B cell (primary cell): ENCODE measurements at regions not wholly inside any gene's neighbourhood (a gene's known extent, or its start where the extent isn't known, plus 50 kb on each side); places are given as distances from the start of the nearest gene placed in this dataset.

ENCODE experiments used
- ATAC-seq: fragments of 200-7000 bp; cut with Tn5 transposase; one replicate; pipeline ENCODE4 v1.10.0; 2021; ENCODE audit warnings: low read depth, mild to moderate bottlenecking, moderate number of reproducible peaks, moderate library complexity
- CTCF ChIA-PET: fragments of 350-600 bp; sonication (Branson Sonifier 250); formaldehyde crosslinking; loops from one replicate; lab custom pipeline; 2021; ENCODE audit warnings: antibody characterized with exemption, inconsistent platforms; lab: Charles Lee
- POLR2A ChIA-PET: fragments of 350-600 bp; sonication (Branson Sonifier 250); formaldehyde crosslinking; loops from one replicate; lab custom pipeline; 2021; ENCODE audit warnings: antibody characterized with exemption; lab: Charles Lee
- DNase-seq: peaks from one replicate; pipeline ENCODE4 v3.0.0; 2013
- H2AFZ ChIP-seq: 2 replicates; pipeline ENCODE4 v1.6.1; 2012; ENCODE audit warnings: mild to moderate bottlenecking, low read depth, low read length; ENCODE audit not compliant: insufficient read depth, poor library complexity, severe bottlenecking
- H3K27ac ChIP-seq, 2 donors: 1 replicate in 1 of 2; 2 replicates in 1 of 2; pipeline ENCODE4 v1.5.1; 2012 to 2013; ENCODE audit warnings: low read length in 2 of 2, mild to moderate bottlenecking in 2 of 2, moderate library complexity in 1 of 2
- H3K27me3 ChIP-seq, 4 experiments: fragments of 200-600 bp in 1 of 4; sonication (generic) in 1 of 4; replicated peaks in 1 of 4; 1 replicate in 2 of 4; 2 replicates in 2 of 4; pipeline versions ENCODE4 v1.6.1 to v1.7.0; 2013 to 2016; ENCODE audit warnings: low read length in 3 of 4, mild to moderate bottlenecking in 2 of 4, mixed read lengths in 1 of 4, moderate library complexity in 1 of 4; ENCODE audit not compliant: insufficient read depth in 4 of 4, control insufficient read depth in 3 of 4; ENCODE audit errors: control extremely low read depth in 1 of 4
- H3K36me3 ChIP-seq, 2 experiments: replicated peaks in 1 of 2; 1 replicate in 1 of 2; 2 replicates in 1 of 2; pipeline versions ENCODE4 v1.6.1 to v1.7.1; 2013; ENCODE audit warnings: low read length in 1 of 2; ENCODE audit not compliant: insufficient read depth in 2 of 2, control insufficient read depth in 1 of 2; ENCODE audit errors: control extremely low read depth in 1 of 2, extremely low read depth in 1 of 2
- H3K4me1 ChIP-seq, 2 donors: fragments of 200-600 bp in 1 of 2; sonication (generic) in 1 of 2; 1 replicate in 1 of 2; 2 replicates in 1 of 2; pipeline versions ENCODE4 v1.5.1 to v1.6.1; 2013 to 2017; ENCODE audit warnings: low read length in 2 of 2; ENCODE audit not compliant: control insufficient read depth in 2 of 2, insufficient read depth in 2 of 2
- H3K4me2 ChIP-seq: replicated peaks from 2 replicates; pipeline ENCODE3; 2012; ENCODE audit warnings: mild to moderate bottlenecking, low read depth, low read length; ENCODE audit not compliant: poor library complexity, severe bottlenecking
- H3K4me3 ChIP-seq, 5 experiments: fragments of 200-600 bp in 1 of 5; sonication (generic) in 1 of 5; 1 replicate in 3 of 5; 2 replicates in 2 of 5; pipeline versions ENCODE4 v1.5.1 to v1.7.0; 2011 to 2016; ENCODE audit warnings: low read length in 4 of 5, mild to moderate bottlenecking in 4 of 5, low read depth in 2 of 5, control low read depth in 1 of 5, moderate library complexity in 1 of 5; ENCODE audit not compliant: insufficient read depth in 1 of 5; ENCODE audit errors: control extremely low read depth in 1 of 5, extremely low read depth in 1 of 5
- H3K79me2 ChIP-seq: fragments of 200-600 bp; sonication (generic); one replicate; pipeline ENCODE4 v1.6.0; 2016; ENCODE audit warnings: low read length; ENCODE audit not compliant: control insufficient read depth, insufficient read depth
- H3K9ac ChIP-seq: fragments of 200-600 bp; sonication (generic); 2 replicates; pipeline ENCODE4 v1.6.1; 2017; ENCODE audit warnings: mild to moderate bottlenecking, low read length, moderate library complexity
- H3K9me3 ChIP-seq, 3 donors: one replicate each; pipeline versions ENCODE4 v1.6.1 to v1.7.1; 2013; ENCODE audit warnings: low read length in 2 of 3; ENCODE audit not compliant: control insufficient read depth in 2 of 3, insufficient read depth in 1 of 3; ENCODE audit errors: control extremely low read depth in 1 of 3
- H4K20me1 ChIP-seq: 2 replicates; pipeline ENCODE4 v1.6.0; 2012; ENCODE audit warnings: mild to moderate bottlenecking, low read length; ENCODE audit not compliant: insufficient read depth, control insufficient read depth, poor library complexity, severe bottlenecking
- H3K27ac Mint-ChIP-seq: one replicate; pipeline ENCODE4 v1.8.0; 2021; ENCODE audit warnings: mixed read lengths
- H3K27me3 Mint-ChIP-seq: one replicate; pipeline ENCODE4 v1.8.0; 2021; ENCODE audit warnings: mixed read lengths
- H3K4me1 Mint-ChIP-seq: one replicate; pipeline ENCODE4 v1.8.0; 2021; ENCODE audit warnings: mixed read lengths
- H3K4me3 Mint-ChIP-seq: one replicate; pipeline ENCODE4 v1.8.0; 2021; ENCODE audit warnings: mixed read lengths
- H3K9me3 Mint-ChIP-seq: one replicate; pipeline ENCODE4 v1.8.0; 2022; ENCODE audit warnings: mixed read lengths; ENCODE audit not compliant: insufficient read depth
- EZH2 ChIP-seq: IDR thresholded peaks from 2 replicates; pipeline ENCODE4 v1.6.1; 2012; ENCODE audit warnings: borderline replicate concordance, low read depth, mild to moderate bottlenecking, moderate library complexity, low read length; ENCODE audit not compliant: insufficient read depth, poor library complexity, severe bottlenecking
- WGBS: methylation state at CpG from one replicate; pipeline ENCODE4 v1.1.5; 2013; ENCODE audit warnings: missing lambda C conversion rate; ENCODE audit not compliant: insufficient coverage; 5-methylcytosine and 5-hydroxymethylcytosine counted together
- intact Hi-C: fragments of 100-400 bp; cut with micrococcal nuclease; formaldehyde crosslinking; loops from one replicate; pipeline ENCODE4 v1.10.0; 2022
- TF ChIP-seq, protein P1 (sequence below): fragments of 200-600 bp; IDR thresholded peaks from one replicate; pipeline ENCODE4 v1.8.0; 2022; ENCODE audit warnings: antibody characterized with exemption, mild to moderate bottlenecking

DNA sequence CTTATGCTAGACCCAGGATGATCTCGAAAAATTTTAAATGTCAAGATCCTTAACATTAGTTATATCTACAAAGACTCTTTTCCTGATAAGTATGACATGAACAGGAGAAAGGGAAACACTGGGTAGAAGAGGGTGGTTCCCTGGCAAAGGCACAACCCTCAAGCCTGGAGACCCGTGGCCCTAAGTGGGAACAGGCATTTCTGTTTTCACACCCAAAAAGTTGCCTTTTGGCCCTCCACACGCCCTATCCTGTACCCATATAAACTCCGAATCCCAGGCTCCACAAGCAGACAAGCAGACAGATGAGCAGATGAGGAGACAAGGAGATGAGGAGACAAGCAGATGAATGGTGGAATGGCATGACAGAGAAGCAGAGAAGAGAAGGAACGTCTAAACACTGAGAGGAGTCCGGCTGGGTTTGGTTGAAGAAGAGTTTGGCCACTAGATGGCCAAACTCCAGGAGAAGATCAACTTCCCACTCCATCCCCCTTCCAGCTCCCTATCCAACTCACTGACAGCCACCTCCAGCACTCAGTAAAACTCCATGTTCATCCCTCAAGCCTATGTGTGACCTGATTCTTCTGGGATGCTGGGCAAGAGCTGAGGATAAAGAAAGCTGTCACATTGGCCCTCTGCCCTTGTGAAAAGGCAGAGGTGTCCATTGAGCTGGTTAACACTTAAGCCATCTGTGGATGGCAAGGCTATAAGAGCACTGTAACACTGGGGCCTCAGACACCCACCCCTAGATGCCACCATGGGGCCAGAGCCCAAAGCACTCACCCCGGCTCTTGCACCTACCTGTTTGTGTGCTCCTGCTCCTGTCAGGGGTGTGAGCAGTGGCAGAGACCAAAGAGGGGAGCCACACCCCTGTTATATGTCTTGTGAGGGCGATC is 139.6 kb upstream of the FAM20A start:
- WGBS = no CpG with 5 or more reads among the region's 8 CpGs
- Histone ChIP-seq H3K9me3 (peaks cover 0 to 17% (median 0%) of the 10 kb centered on the region in 3 donors), H3K27me3 (peaks cover 0 to 6% (median 3%) of the 10 kb centered on the region in 4 experiments), H3K4me2 (no peak overlapping the region), H4K20me1 (no peaks in the 10 kb centered on the region), H3K9ac (no peak overlapping the region), H3K36me3 (no peaks in the 10 kb centered on the region), H3K4me3 (no peak overlapping the region), H3K79me2 (no peaks in the 10 kb centered on the region), H2AFZ (no peak overlapping the region), H3K27ac (no peak overlapping the region), H3K4me1 (no peaks in the 10 kb centered on the region)
- CTCF ChIA-PET = interaction anchor here (1.4 kb wide), 1 partner anchor 483 kb away, joined by 3 read pairs; no protein-coding TSS in a partner anchor
- DNase-seq = no peak
- POLR2A ChIA-PET = no interaction called here
- Mint-ChIP-seq H3K4me1 (no peaks in the 10 kb centered on the region), H3K27ac (no peak overlapping the region), H3K4me3 (no peak overlapping the region), H3K9me3 (peaks cover 4% of the 10 kb centered on the region), H3K27me3 (peaks cover 23% of the 10 kb centered on the region)
- intact Hi-C loops = no loop called here
- TF ChIP-seq EZH2 = no peak
- TF ChIP-seq, protein P1, sequence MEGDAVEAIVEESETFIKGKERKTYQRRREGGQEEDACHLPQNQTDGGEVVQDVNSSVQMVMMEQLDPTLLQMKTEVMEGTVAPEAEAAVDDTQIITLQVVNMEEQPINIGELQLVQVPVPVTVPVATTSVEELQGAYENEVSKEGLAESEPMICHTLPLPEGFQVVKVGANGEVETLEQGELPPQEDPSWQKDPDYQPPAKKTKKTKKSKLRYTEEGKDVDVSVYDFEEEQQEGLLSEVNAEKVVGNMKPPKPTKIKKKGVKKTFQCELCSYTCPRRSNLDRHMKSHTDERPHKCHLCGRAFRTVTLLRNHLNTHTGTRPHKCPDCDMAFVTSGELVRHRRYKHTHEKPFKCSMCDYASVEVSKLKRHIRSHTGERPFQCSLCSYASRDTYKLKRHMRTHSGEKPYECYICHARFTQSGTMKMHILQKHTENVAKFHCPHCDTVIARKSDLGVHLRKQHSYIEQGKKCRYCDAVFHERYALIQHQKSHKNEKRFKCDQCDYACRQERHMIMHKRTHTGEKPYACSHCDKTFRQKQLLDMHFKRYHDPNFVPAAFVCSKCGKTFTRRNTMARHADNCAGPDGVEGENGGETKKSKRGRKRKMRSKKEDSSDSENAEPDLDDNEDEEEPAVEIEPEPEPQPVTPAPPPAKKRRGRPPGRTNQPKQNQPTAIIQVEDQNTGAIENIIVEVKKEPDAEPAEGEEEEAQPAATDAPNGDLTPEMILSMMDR = no peak
- ATAC-seq = no peak
